ENCODE measurements at regions not wholly inside any gene's neighbourhood (a gene's known extent, or its start where the extent isn't known, plus 50 kb on each side); places are given as distances from the start of the nearest gene placed in this dataset.

DNA sequence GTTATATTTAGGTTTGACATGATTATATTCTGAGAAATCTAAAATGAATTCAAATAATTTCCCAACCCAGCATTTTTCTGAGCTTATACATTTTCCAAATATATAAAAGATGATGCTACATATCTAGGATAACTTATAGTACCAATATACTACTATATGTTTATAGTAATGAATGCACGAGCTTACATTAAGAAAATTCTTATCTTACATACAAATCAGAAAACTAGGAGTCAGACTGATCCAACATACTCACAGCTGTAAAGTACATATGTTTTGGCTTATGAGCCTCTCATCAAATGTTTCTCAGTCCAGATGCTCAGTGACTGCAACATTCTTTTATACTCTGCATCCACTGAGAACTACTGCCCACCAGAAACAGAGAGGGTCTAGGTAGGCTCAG, 491.3 kb upstream of the KLF12 start:
- ChIA-PET POLR2A (no interaction called here), CTCF (no interaction called here)
- Mint-ChIP-seq H3K27me3 (peaks cover 6% of the 10 kb centered on the region), H3K4me3 (no peak overlapping the region), H3K27ac (no peak overlapping the region), H3K9me3 (no peaks in the 10 kb centered on the region), H3K36me3 (ENCODE audit: low read depth) (no peaks in the 10 kb centered on the region), H3K4me1 (ENCODE audit: low read depth) (no peaks in the 10 kb centered on the region)
- TF ChIP-seq, protein P1, sequence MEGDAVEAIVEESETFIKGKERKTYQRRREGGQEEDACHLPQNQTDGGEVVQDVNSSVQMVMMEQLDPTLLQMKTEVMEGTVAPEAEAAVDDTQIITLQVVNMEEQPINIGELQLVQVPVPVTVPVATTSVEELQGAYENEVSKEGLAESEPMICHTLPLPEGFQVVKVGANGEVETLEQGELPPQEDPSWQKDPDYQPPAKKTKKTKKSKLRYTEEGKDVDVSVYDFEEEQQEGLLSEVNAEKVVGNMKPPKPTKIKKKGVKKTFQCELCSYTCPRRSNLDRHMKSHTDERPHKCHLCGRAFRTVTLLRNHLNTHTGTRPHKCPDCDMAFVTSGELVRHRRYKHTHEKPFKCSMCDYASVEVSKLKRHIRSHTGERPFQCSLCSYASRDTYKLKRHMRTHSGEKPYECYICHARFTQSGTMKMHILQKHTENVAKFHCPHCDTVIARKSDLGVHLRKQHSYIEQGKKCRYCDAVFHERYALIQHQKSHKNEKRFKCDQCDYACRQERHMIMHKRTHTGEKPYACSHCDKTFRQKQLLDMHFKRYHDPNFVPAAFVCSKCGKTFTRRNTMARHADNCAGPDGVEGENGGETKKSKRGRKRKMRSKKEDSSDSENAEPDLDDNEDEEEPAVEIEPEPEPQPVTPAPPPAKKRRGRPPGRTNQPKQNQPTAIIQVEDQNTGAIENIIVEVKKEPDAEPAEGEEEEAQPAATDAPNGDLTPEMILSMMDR (IDR thresholded peaks at IDR 0.05) = no peak
- Histone ChIP-seq H3K9me3 (ENCODE audit: control insufficient read depth in 1 of 2, insufficient read depth in 1 of 2, low read length in 2 of 2) (no peaks in the 10 kb centered on the region), H3K4me1 (ENCODE audit: insufficient read depth, low read length) (no peaks in the 10 kb centered on the region), H3K27me3 (ENCODE audit: control insufficient read depth in 1 of 2, insufficient read depth in 2 of 2, low read length in 2 of 2) (no peaks in the 10 kb centered on the region), H3K36me3 (ENCODE audit: insufficient read depth, low read length) (no peaks in the 10 kb centered on the region), H3K4me3 (ENCODE audit: low read length) (no peak overlapping the region), H3K27ac (ENCODE audit: low read depth in 1 of 2, low read length in 2 of 2) (no peak overlapping the region)
- intact Hi-C loops (cut with DNase I, micrococcal nuclease) = no loop called here
- ATAC-seq (ENCODE audit: poor library complexity) (no peak), DNase-seq (no peak)

DNA sequence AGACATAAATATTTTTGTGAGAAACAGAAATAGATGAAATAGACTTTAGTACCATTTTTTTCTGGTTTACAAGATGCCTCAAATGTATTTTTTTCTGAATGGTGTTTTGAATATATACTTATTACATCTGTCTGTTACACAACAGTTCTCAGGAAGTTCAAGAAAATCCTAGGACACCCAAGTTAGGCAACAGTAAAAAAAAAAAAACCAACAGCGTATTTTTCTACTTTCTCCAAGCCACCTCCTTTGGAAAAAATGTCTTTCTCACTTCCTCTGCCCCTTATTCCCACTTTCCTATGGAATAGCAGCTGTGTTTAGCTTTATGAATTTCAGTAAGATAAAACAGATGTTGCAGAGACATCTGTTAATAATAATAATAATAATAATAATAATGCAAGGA, 489.6 kb upstream of the KLF12 start:
- no peaks in the 10 kb centered on the region for H3K9me3 ChIP-seq (ENCODE audit: control insufficient read depth in 1 of 2, insufficient read depth in 1 of 2, low read length in 2 of 2)
- Mint-ChIP-seq H3K27ac (no peak overlapping the region), H3K4me3 (no peak overlapping the region), H3K27me3 (peaks cover 6% of the 10 kb centered on the region), H3K36me3 (ENCODE audit: low read depth) (no peaks in the 10 kb centered on the region), H3K9me3 (no peaks in the 10 kb centered on the region), H3K4me1 (ENCODE audit: low read depth) (no peaks in the 10 kb centered on the region)
- intact Hi-C loops (cut with DNase I, micrococcal nuclease) = no loop called here
- no peaks in the 10 kb centered on the region for H3K36me3 ChIP-seq (ENCODE audit: insufficient read depth, low read length)
- H3K27ac ChIP-seq (ENCODE audit: low read depth in 1 of 2, low read length in 2 of 2) = no peak overlapping the region
- DNase-seq (no peak), ATAC-seq (ENCODE audit: poor library complexity) (no peak)
- no peaks in the 10 kb centered on the region for H3K27me3 ChIP-seq (ENCODE audit: control insufficient read depth in 1 of 2, insufficient read depth in 2 of 2, low read length in 2 of 2)
- TF ChIP-seq, protein P1 (IDR thresholded peaks at IDR 0.05) = no peak
- ChIA-PET CTCF (no interaction called here), POLR2A (no interaction called here)
- no peak overlapping the region for H3K4me3 ChIP-seq (ENCODE audit: low read length)
- no peaks in the 10 kb centered on the region for H3K4me1 ChIP-seq (ENCODE audit: insufficient read depth, low read length)

DNA sequence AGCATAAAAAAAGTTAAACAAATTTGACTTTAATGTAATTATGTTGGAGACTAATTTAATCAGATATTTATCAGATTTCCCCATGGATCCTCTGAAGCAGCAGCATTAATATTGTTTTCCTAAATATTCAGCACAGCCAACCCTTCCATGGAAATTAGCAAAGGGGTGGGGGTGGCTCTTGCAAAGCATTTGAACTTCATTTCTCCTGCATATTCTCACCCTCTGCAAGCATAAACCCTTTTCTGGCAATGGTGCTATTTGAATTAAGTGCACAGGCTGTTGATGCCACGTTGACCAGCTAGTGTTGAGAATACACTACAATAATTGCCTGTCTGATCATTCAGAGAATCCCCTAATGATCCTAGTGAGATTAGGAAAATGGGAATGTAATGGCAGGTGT, 488.1 kb upstream of the KLF12 start:
- TF ChIP-seq, protein P1 (IDR thresholded peaks at IDR 0.05) = no peak

More for the DNA sequence above, 488.1 kb upstream of the KLF12 start:
- Histone ChIP-seq H3K4me3 (ENCODE audit: low read length) (no peak overlapping the region), H3K27me3 (ENCODE audit: control insufficient read depth in 1 of 2, insufficient read depth in 2 of 2, low read length in 2 of 2) (no peaks in the 10 kb centered on the region), H3K27ac (ENCODE audit: low read depth in 1 of 2, low read length in 2 of 2) (no peak overlapping the region), H3K9me3 (ENCODE audit: control insufficient read depth in 1 of 2, insufficient read depth in 1 of 2, low read length in 2 of 2) (no peaks in the 10 kb centered on the region), H3K4me1 (ENCODE audit: insufficient read depth, low read length) (no peaks in the 10 kb centered on the region), H3K36me3 (ENCODE audit: insufficient read depth, low read length) (no peaks in the 10 kb centered on the region)
- Mint-ChIP-seq H3K27ac (no peak overlapping the region), H3K36me3 (ENCODE audit: low read depth) (no peaks in the 10 kb centered on the region), H3K4me3 (no peak overlapping the region), H3K4me1 (ENCODE audit: low read depth) (no peaks in the 10 kb centered on the region), H3K27me3 (peaks cover 4% of the 10 kb centered on the region), H3K9me3 (no peaks in the 10 kb centered on the region)
- no peak for ATAC-seq (ENCODE audit: poor library complexity)
- DNase-seq = no peak
- intact Hi-C loops (cut with DNase I, micrococcal nuclease) = no loop called here
- ChIA-PET POLR2A (no interaction called here), CTCF (no interaction called here)
